Esophagus muscularis mucosa (tissue), 4 donors: ENCODE measurements at regions not wholly inside any gene's neighbourhood (a gene's known extent, or its start where the extent isn't known, plus 50 kb on each side); places are given as distances from the start of the nearest gene placed in this dataset.

Experiments used
- EP300 ChIP-seq: sonication (generic); formaldehyde crosslinking; IDR thresholded peaks from one replicate; pipeline ENCODE4 v1.6.1; 2017; ENCODE audit warnings: antibody characterized with exemption
- POLR2AphosphoS5 ChIP-seq, 2 donors: sonication (generic); formaldehyde crosslinking; IDR thresholded peaks; one replicate each; pipeline ENCODE4 v1.6.1; 2017; ENCODE audit warnings: antibody characterized with exemption in 2 of 2
- TF ChIP-seq, protein P1 (sequence below), 3 experiments: fragments of 200-600 bp in 2 of 3; fragments of 450-650 bp in 1 of 3; sonication (generic) in 2 of 3; IDR thresholded peaks; one replicate each; pipeline ENCODE4 v1.5.1; 2017 to 2019; ENCODE audit warnings: antibody characterized with exemption in 3 of 3, mild to moderate bottlenecking in 2 of 3, moderate library complexity in 1 of 3

DNA sequence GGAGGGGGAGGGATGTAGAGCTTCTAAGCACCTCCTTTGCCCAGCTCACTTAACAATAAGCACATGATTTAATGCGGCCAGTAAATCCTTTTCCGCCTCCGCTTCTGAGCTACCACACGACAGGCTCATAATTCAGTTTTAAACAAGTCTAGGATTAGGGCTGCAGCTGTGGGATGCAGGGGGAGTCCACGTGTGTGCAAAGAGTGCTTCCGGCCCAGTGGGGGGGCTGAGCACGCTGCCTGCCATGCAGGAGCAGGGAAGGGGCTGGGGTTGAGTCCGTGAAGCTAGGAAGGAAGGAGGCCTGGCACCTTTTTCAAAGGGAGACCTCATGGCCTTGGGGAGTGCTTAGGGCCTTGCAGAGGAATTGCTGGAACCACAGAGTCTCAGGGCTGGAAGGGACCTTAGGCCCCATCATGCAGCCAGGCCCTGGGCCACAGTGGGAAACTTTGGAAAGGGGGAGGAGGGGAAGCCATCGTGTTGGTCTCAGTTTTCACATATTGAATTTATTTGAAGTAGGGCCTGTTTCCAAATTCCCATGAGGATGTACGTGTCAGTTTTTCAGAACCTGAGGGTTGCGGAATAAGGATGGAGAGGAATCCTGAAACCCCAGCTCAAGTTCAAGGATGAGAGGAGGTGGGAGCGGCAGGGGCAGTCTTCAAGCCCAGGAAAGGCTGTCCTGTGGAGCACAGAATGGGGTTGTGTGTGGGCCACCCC is 96.1 kb downstream of the VEGFA start:
- TF ChIP-seq, protein P1, sequence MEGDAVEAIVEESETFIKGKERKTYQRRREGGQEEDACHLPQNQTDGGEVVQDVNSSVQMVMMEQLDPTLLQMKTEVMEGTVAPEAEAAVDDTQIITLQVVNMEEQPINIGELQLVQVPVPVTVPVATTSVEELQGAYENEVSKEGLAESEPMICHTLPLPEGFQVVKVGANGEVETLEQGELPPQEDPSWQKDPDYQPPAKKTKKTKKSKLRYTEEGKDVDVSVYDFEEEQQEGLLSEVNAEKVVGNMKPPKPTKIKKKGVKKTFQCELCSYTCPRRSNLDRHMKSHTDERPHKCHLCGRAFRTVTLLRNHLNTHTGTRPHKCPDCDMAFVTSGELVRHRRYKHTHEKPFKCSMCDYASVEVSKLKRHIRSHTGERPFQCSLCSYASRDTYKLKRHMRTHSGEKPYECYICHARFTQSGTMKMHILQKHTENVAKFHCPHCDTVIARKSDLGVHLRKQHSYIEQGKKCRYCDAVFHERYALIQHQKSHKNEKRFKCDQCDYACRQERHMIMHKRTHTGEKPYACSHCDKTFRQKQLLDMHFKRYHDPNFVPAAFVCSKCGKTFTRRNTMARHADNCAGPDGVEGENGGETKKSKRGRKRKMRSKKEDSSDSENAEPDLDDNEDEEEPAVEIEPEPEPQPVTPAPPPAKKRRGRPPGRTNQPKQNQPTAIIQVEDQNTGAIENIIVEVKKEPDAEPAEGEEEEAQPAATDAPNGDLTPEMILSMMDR (IDR thresholded peaks at IDR 0.05): no peak
- TF ChIP-seq POLR2AphosphoS5 (IDR thresholded peaks at IDR 0.05) (no peak), EP300 (no peak)
